DMS153 treated with DMSO at 0.1 percent for 48 hours (cell line): ENCODE measurements at regions not wholly inside any gene's neighbourhood (a gene's known extent, or its start where the extent isn't known, plus 50 kb on each side); places are given as distances from the start of the nearest gene placed in this dataset.

Experiments
- DNase-seq: peaks from one replicate; lab custom pipeline; 2025; ENCODE audit not compliant: unreplicated experiment; lab: John Stamatoyannopoulos, UW

GRCh38 chr3:105923140-105923539 is 54.3 kb upstream of the CBLB start:
- no peak for DNase-seq

DNA sequence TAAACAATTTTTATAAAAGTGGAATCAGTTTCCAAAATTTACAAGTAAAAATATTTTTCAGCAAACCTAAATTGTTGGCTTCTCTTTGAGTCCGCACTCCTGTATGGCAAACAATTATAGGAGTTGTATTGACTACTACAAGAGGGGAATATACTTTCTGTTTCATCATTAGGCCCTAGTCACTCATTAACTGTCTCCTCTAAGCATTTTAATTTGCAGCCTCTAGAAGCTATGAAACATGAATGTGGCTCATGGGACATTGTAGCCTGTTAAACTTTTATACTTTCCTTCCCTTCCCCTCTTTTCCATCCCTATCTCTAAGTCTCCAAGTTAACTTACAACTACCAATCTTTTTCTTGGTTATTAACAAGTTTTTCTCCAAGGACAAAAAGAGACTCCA is 58.9 kb upstream of the CBLB start:
- no peak for DNase-seq

DNA sequence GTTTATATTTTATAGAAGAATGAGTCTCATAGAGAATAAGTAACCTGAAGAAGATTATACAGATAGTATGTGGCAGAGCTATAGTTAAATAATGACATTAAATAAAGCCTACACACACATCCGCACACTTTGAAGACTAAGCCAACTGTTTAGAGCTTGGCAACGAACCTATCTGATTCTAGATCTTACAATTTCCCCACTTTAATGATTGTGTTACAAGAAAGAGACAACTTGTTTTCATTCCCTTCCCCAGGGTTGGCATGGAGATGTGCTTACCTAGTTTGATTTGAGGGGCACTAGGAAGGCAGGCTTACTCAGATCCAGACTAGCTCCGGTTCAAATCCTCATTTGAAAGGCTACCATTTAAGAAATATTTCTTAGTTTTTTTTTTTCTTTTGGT is 61.9 kb upstream of the CBLB start:
- no peak for DNase-seq

DNA sequence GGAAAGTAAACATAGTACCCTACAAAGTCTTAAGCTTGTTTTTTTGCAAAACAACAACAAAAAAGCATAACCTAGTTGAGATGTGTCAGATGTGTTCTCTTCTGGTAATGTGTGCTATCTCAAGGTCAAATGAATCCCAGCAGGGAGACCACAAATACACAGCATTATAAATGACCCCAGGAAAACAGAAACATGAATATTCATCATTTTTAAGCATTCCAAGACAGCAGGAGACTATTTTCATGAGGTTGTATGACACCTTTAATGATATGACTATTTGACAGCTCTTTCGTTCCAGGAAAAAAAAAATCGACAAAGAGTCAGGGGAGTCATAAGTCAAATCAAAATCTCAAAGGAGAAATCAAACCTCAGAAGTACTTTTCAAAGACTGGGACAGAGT is 62.7 kb upstream of the CBLB start:
- no peak for DNase-seq

DNA sequence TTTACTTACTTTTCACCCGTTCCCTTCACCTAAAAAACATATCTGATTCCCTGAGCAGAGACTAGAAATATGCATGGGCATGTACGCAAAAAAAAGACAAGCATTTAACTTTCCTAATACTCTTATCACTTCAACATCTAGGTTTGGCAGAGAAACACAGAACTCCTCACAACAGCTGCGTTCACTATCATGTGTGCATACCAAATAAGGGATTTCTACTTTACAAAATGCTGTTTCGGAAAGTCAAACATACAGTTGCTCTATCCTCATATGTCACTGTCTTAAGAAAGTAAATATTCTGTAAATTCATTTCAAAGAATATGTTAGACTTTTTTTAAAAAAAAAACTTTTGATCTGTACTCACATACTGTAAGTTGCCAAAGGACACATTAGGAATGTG is 65.1 kb upstream of the CBLB start:
- DNase-seq = no peak

- DNase-seq = no peak
These were observed 69.3 kb upstream of the CBLB start for GRCh38 chr3:105938101-105938500.

DNA sequence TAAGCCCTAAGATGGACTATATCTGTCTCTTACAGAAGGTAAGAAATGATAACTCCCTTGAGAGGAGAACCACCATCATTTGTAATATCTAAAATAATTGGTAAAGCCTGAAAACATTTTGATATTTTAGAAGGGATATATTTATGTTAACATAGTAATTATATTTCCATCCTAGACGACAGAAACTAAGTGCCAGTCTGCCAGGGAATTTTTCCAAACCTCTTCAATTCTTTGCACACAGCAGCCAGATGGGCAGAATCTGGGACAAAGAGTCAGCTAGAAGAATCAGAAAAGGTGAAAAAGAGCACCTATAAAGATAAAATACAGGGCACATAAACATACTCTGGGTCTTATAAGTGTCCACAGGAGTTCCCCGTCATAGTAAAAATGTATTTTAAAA is 70.0 kb upstream of the CBLB start:
- no peak for DNase-seq

DNA sequence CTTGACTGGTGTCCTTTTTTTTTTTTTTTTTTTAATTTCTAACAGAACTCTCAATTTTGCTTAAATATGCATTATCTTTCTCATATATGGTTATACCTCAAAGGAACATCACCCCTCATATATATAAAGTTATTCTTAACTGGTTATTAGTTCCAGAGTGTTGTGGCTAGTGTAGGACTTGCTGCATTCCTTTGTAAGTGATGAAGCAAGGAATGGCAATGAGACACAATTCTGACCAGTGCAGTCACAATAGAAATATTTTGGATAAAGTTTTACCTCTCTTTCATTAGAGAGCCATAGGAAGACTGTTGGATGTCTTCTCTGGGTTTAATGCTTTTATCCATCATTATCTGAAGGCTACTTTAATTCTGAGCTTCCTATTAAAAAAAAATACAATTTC is 75.5 kb upstream of the CBLB start:
- DNase-seq = no peak

DNA sequence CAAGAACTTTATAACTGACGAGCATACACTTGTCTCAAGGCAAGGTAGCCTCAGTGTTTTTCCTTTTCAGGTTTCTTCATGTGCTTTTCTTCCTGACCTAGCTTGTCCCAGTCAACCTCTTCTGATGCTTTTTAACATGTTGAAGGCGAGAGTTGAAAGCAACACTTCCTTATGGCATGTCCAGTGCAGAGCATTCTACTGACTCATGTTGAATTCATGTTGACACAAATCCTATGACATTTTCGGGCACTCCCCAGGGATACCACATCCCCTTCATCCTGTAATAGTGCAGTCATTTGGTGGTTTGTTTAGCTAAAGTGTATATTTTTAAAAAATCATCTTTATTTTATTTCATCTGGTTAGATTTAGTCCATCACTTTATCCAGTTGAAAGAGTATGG is 75.9 kb upstream of the CBLB start:
- no peak for DNase-seq

DNA sequence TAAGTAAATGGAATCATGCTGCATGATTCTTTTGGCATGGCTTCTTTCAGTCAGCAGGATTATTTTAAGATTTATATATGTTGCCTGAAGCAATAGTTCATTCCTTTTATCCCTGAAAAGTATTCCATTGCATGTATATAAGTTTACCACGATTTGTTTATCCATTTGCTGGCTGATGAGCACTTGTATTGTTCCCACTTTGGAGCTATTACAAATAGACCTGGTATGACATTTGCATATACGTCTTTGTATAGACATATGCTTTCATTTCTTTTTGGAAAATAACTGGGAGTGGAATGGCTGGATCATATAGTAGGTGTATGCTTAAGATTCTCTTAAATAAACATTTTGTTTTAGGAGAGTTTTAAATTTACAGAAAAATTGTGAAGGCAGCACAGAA is 79.3 kb upstream of the CBLB start:
- no peak for DNase-seq

- no peak for DNase-seq
These were observed 82.2 kb upstream of the CBLB start for GRCh38 chr3:105950881-105951600.

DNA sequence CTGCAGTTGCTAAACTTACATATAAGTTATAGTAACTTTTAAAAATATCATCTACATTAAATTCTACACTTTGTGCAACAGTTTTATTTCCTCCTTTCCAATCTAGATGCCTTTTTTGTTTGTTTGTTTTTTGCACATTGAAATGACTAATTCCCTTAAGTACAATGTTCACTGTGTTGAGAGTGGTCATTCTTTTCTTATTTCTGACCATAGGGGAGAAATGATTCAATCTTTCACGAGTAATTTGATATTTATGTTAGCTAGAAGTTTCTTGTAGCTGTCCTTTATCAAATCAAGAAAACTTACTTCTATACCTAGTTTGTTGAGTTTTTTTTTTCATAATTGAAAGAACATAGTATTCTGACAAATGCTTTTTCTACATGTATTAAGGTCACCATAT is 85.0 kb upstream of the CBLB start:
- no peak for DNase-seq

DNA sequence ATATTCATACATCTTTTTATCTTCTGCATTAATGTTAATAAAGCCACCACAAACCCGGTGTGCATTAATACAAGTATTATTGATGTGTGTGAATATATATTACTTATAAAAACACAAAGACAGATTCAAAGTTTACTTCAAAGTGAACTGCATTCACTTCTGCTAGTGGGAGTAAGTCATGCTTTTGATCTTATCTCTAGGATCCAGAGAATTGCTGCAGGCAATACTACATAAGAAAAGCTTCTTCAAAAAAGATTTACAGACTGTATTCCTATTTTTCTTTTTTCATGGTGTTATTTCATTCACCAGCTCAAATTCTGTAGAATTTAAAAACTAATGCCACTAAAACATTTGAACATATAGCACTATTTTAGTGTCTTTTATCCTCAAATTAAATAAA is 87.5 kb upstream of the CBLB start:
- no peak for DNase-seq

GRCh38 chr3:105957722-105958121 is 88.9 kb upstream of the CBLB start:
- no peak for DNase-seq

- DNase-seq = no peak
These were observed 89.6 kb upstream of the CBLB start for GRCh38 chr3:105958237-105959000.

GRCh38 chr3:105959851-105960250 is 91.0 kb upstream of the CBLB start:
- DNase-seq = no peak

GRCh38 chr3:105960381-105960780 is 91.6 kb upstream of the CBLB start:
- no peak for DNase-seq

- DNase-seq = no peak
These were observed 94.3 kb upstream of the CBLB start for GRCh38 chr3:105963161-105963560.

- DNase-seq = no peak
These were observed 96.6 kb upstream of the CBLB start for GRCh38 chr3:105965384-105965783.

DNA sequence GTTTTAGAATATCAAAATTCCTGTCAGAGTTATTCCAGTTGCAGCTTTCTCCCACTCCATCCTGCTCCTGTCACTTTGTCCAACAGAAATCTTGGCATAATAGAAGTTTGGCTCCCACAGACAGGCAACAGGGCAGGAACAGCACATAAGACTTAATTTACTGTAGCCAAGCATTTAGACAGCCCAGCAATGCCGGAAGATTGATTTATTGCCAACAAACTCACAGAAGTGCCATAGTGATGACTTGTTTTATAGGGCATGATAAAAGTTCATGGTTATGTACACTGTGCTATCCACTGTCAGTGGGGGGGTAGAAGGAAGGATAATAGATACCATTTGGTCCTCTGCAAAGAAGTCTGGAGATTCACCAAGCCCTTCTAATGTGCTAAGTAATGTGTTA is 98.3 kb upstream of the CBLB start:
- no peak for DNase-seq

DNA sequence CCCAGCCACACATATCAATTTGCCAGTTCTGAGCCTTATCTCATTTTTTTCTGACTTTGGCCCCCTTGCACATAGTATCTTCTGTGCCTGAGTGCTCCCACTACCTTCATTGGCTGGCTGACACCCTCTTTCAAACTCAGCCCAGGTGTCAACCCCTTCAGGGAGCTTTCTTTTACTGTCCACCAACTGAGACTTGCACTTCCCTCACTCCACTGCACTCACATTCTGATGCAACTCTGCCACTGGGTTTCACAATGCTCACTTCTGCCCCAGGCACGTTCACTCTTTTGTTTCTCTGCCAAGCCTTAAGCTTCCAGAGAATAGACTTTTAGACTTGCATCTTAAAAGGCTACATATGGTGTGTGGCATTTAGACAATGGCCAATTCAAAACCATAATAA is 101.5 kb upstream of the CBLB start:
- no peak for DNase-seq

DNA sequence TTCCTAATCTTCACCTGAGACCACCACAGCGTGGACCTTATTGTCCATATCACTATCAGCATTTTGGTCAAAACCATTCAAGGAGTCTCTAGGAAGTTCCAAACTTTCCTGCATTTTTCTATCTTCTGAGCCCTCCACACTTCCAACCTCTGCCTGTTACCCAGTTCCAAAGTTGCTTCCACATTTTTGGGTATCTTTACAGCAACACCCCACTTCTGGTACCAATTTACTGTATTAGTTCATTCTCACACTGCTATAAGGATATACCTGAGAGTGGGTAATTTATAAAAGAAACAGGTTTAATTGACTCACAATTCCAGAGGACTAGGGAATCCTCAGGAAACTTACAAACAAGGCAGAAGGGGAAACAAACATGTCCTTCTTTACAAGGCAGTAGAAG is 103.3 kb upstream of the CBLB start:
- DNase-seq = no peak

- DNase-seq = no peak
These were observed 105.6 kb upstream of the CBLB start for GRCh38 chr3:105974381-105974780.
